Breast epithelium (tissue), 3 donors: ENCODE measurements at regions not wholly inside any gene's neighbourhood (a gene's known extent, or its start where the extent isn't known, plus 50 kb on each side); places are given as distances from the start of the nearest gene placed in this dataset.
"Not testable (repeated sequence)": the region's sequence is repeated elsewhere in the genome, so short reads cannot be mapped to it uniquely, and the experiment has no call there.

ENCODE experiments used
- POLR2A ChIP-seq: fragments of 450-650 bp; IDR thresholded peaks from one replicate; pipeline ENCODE4 v1.6.1; 2016; ENCODE audit warnings: antibody characterized with exemption, mild to moderate bottlenecking, moderate library complexity
- POLR2AphosphoS5 ChIP-seq, 3 donors: sonication (generic); formaldehyde crosslinking; IDR thresholded peaks; one replicate each; pipeline ENCODE4 v1.6.1; 2017; ENCODE audit warnings: antibody characterized with exemption in 3 of 3
- TF ChIP-seq, protein P1 (sequence below), 3 donors: fragments of 450-650 bp; IDR thresholded peaks; one replicate each; pipeline ENCODE4 v1.5.1; 2016 to 2017; ENCODE audit warnings: antibody characterized with exemption in 3 of 3, mild to moderate bottlenecking in 3 of 3, moderate library complexity in 3 of 3

DNA sequence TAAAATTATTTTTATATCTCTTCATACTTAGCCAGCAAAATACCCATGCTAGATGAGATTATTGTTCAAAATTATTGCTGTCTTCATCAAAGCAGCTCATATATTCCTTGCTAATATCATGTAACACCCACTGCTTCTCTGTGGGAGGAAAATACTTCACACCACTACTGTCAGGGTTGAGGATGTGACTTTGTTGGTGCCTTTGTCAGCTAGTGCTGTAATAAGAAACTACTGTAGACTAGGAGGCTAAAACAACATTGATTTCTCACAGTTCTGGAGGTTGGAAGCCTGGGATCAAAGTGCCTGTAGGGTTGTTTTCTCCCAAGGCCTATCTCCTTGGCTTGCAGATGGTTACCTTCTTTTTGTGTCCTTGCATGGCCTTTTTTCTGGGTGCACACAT, 475.2 kb upstream of the ZNF337 start:
- TF ChIP-seq POLR2A; POLR2AphosphoS5 (IDR thresholded peaks at IDR 0.05): not testable (repeated sequence)
- TF ChIP-seq, protein P1, sequence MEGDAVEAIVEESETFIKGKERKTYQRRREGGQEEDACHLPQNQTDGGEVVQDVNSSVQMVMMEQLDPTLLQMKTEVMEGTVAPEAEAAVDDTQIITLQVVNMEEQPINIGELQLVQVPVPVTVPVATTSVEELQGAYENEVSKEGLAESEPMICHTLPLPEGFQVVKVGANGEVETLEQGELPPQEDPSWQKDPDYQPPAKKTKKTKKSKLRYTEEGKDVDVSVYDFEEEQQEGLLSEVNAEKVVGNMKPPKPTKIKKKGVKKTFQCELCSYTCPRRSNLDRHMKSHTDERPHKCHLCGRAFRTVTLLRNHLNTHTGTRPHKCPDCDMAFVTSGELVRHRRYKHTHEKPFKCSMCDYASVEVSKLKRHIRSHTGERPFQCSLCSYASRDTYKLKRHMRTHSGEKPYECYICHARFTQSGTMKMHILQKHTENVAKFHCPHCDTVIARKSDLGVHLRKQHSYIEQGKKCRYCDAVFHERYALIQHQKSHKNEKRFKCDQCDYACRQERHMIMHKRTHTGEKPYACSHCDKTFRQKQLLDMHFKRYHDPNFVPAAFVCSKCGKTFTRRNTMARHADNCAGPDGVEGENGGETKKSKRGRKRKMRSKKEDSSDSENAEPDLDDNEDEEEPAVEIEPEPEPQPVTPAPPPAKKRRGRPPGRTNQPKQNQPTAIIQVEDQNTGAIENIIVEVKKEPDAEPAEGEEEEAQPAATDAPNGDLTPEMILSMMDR (IDR thresholded peaks at IDR 0.05), result not testable (repeated sequence)
